ENCODE measurements at regions not wholly inside any gene's neighbourhood (a gene's known extent, or its start where the extent isn't known, plus 50 kb on each side); places are given as distances from the start of the nearest gene placed in this dataset.

GRCh38 chr6:21533678-21534077, 59.9 kb upstream of the SOX4 start:
- no peak for DNase-seq (ENCODE audit: low spot score)
- intact Hi-C loops (cut with DNase I): no loop called here

DNA sequence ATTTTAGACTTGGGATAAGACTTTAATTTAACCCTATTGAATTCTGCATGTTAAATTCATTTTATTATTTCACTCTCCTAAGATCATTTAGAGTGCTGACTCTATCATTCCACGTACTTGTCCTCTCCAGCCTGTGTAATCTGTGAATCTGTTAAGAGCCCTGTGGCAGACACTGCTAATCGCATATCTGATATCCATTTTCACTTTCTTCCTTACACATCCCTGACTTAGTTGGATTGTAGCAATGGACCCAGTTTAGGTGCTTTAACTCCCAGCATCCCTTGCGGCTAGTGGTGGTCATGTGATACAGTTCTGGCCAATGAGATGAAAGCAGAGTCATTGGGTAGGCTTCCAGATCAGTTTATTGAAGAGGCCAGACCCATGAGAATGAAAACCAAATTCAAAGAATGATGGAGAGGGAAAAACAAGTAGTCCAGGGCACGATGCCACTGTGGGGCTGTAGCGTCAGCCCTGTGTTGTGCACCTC, 57.2 kb upstream of the SOX4 start:
- DNase-seq (ENCODE audit: low spot score): no peak
- intact Hi-C loops (cut with DNase I): no loop called here

DNA sequence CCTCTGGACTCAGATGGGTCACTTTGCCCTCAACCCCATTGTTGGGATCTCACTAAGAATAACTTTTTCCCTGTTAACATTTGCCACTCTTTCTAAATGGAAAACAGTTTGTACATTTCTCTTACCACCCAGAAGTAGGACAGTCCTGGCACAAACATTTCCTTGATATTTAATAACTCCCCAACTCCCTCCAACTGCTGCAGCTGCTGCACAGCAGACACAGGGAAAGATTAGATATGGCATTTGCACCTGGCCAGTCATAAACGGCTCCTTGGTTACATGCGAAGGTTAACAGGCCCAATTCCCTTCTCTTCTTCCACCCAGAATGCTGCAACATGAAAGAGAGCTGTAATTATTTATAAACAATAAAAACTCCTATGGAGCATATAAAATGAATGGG, 55.9 kb upstream of the SOX4 start:
- intact Hi-C loops (cut with DNase I): no loop called here
- DNase-seq (ENCODE audit: low spot score): no peak

GRCh38 chr6:21538186-21538798, 55.3 kb upstream of the SOX4 start:
- no peak for DNase-seq (ENCODE audit: low spot score)
- intact Hi-C loops (cut with DNase I): no loop called here

- intact Hi-C loops (cut with DNase I): no loop called here
- DNase-seq (ENCODE audit: low spot score): no peak
These were observed 53.9 kb upstream of the SOX4 start for GRCh38 chr6:21539621-21540100.

Measured in posterior vena cava (tissue), 2 donors.